ENCODE measurements at regions not wholly inside any gene's neighbourhood (a gene's known extent, or its start where the extent isn't known, plus 50 kb on each side); places are given as distances from the start of the nearest gene placed in this dataset.

- intact Hi-C loops (cut with micrococcal nuclease) = no loop called here
Measured at GRCh38 chr9:82829818-82830217, 233.1 kb downstream of the RASEF start.

GRCh38 chr9:82865524-82865923, 197.4 kb downstream of the RASEF start:
- DNase-seq (ENCODE audit: extremely low read depth in 1 of 4, low spot score in 3 of 4) = no peak
- Histone ChIP-seq H3K9ac (ENCODE audit: insufficient read depth in 1 of 2, low read depth in 2 of 2, low read length in 2 of 2) (no peak overlapping the region), H3K4me2 (ENCODE audit: insufficient read depth, low read length) (no peak overlapping the region), H4K20me1 (replicated peaks; ENCODE audit: control insufficient read depth, insufficient read depth, low read length) (no peaks in the 10 kb centered on the region), H3K36me3 (ENCODE audit: control insufficient read depth, insufficient read depth, low read length) (no peaks in the 10 kb centered on the region), H3K9me1 (ENCODE audit: control insufficient read depth, insufficient read depth, low read length) (no peaks in the 10 kb centered on the region), H3K4me1 (replicated peaks in 1 of 2; ENCODE audit: control insufficient read depth in 2 of 2, insufficient read depth in 2 of 2, low read length in 2 of 2) (no peaks in the 10 kb centered on the region), H2AFZ (ENCODE audit: low read depth, low read length) (no peak overlapping the region), H3K9me3 (replicated peaks; ENCODE audit: control insufficient read depth, insufficient read depth, low read depth, low read length) (no peaks in the 10 kb centered on the region), H3K4me3 (no peak overlapping the region), H3K27me3 (ENCODE audit: control insufficient read depth in 2 of 2, insufficient read depth in 2 of 2, low read length in 2 of 2) (no peaks in the 10 kb centered on the region), H3K79me2 (ENCODE audit: control insufficient read depth, insufficient read depth, low read length) (no peaks in the 10 kb centered on the region), H3K27ac (ENCODE audit: extremely low read depth, low read depth, low read length) (no peak overlapping the region)
- CTCF ChIA-PET (ENCODE audit: low intra/inter-chr PET ratio) = no interaction called here
- no peak for ATAC-seq
- in situ Hi-C loops (cut with MboI) (no loop called here), intact Hi-C loops (cut with micrococcal nuclease) (no loop called here)
- POLR2A ChIA-PET = no interaction called here
- no peak for FAIRE-seq
- 0% methylated on average over 2 of the region's 2 CpGs for WGBS (ENCODE audit: insufficient coverage, low coverage, missing lambda C conversion rate)
- BruUV-seq (replicated peaks) = no TSS peak
- TF ChIP-seq TRIM24 (IDR thresholded peaks at IDR 0.05) (no peak), SAFB2 (IDR thresholded peaks at IDR 0.05; ENCODE audit: borderline replicate concordance, low read depth, low read length, severe bottlenecking) (no peak), NUFIP1 (IDR thresholded peaks at IDR 0.05; ENCODE audit: partially characterized antibody) (no peak), PHF21A (IDR thresholded peaks at IDR 0.05; ENCODE audit: borderline replicate concordance, low read depth) (no peak), MEIS2 (IDR thresholded peaks at IDR 0.05; ENCODE audit: partially characterized antibody) (no peak), EP400 (IDR thresholded peaks at IDR 0.05) (no peak), ZBTB43 (CRISPR knock-in tag; IDR thresholded peaks at IDR 0.05) (no peak)

More at GRCh38 chr9:82829818-82830217, 233.1 kb downstream of the RASEF start:
- H4K20me1 ChIP-seq (replicated peaks; ENCODE audit: control insufficient read depth, insufficient read depth, low read length) = no peaks in the 10 kb centered on the region
- in situ Hi-C loops (cut with MboI) = no loop called here
- no peak overlapping the region for H3K4me3 ChIP-seq
- DNase-seq (ENCODE audit: extremely low read depth in 1 of 4, low spot score in 3 of 4) = no peak
- POLR2A ChIA-PET = no interaction called here
- FAIRE-seq = no peak
- H2AFZ ChIP-seq (ENCODE audit: low read depth, low read length) = no peak overlapping the region
- CTCF ChIA-PET (ENCODE audit: low intra/inter-chr PET ratio) = no interaction called here
- no peak overlapping the region for H3K27ac ChIP-seq (ENCODE audit: extremely low read depth, low read depth, low read length)
- no peak for TF ChIP-seq TRIM25 (IDR thresholded peaks at IDR 0.05; ENCODE audit: borderline replicate concordance)
- no peaks in the 10 kb centered on the region for H3K9me1 ChIP-seq (ENCODE audit: control insufficient read depth, insufficient read depth, low read length)
- H3K9me3 ChIP-seq (replicated peaks; ENCODE audit: control insufficient read depth, insufficient read depth, low read depth, low read length) = no peaks in the 10 kb centered on the region
- no peaks in the 10 kb centered on the region for H3K4me1 ChIP-seq (replicated peaks in 1 of 2; ENCODE audit: control insufficient read depth in 2 of 2, insufficient read depth in 2 of 2, low read length in 2 of 2)
- H3K36me3 ChIP-seq (ENCODE audit: control insufficient read depth, insufficient read depth, low read length) = no peaks in the 10 kb centered on the region
- BruUV-seq (replicated peaks) = no TSS peak
- WGBS (ENCODE audit: insufficient coverage, low coverage, missing lambda C conversion rate) = 0% methylated on average over 4 of the region's 4 CpGs
- H3K79me2 ChIP-seq (ENCODE audit: control insufficient read depth, insufficient read depth, low read length) = no peaks in the 10 kb centered on the region
- H3K27me3 ChIP-seq (ENCODE audit: control insufficient read depth in 2 of 2, insufficient read depth in 2 of 2, low read length in 2 of 2) = no peaks in the 10 kb centered on the region
- no peak overlapping the region for H3K4me2 ChIP-seq (ENCODE audit: insufficient read depth, low read length)
- H3K9ac ChIP-seq (ENCODE audit: insufficient read depth in 1 of 2, low read depth in 2 of 2, low read length in 2 of 2) = no peak overlapping the region
- ATAC-seq = no peak

Measured in K562 (cell line).